ENCODE measurements at regions not wholly inside any gene's neighbourhood (a gene's known extent, or its start where the extent isn't known, plus 50 kb on each side); places are given as distances from the start of the nearest gene placed in this dataset.

GRCh38 chr2:7728388-7728787 lies 811.2 kb downstream of the RNF144A start:
- DNase-seq (no peak), ATAC-seq (no peak)
- intact Hi-C loops (cut with DNase I), result loop anchor here in 4 of 10 donors (5.0 to 10.0 kb wide), 2 partner anchors 954 to 956 kb away; partner anchors contain the start of gene ID2 (in 4 of the 4)
- Histone ChIP-seq H3K27ac (peak overlapping the region in 1 of 12 donors; percentile 50), H3K27me3 (no peaks in the 10 kb centered on the region), H3K4me3 (peak overlapping the region in 1 of 12 donors; percentile 43), H3K9me3 (no peaks in the 10 kb centered on the region), H3K36me3 (no peaks in the 10 kb centered on the region), H3K4me1 (peaks cover 0 to 4% (median 0%) of the 10 kb centered on the region in 12 donors)
- WGBS, 4 donors, result 95 to 98% (median 97%) methylated on average over 8 of the region's 8 CpGs
- no peak for TF ChIP-seq POLR2A (IDR thresholded peaks at IDR 0.05)
- no peak for TF ChIP-seq CTCF (IDR thresholded peaks at IDR 0.05)

- intact Hi-C loops (cut with DNase I), result loop anchor here in 1 of 10 donors (10.0 kb wide), 1 partner anchor 964 kb away; no protein-coding TSS in a partner anchor
- ATAC-seq (no peak), DNase-seq (no peak)
- Histone ChIP-seq H3K4me1 (peaks cover 0 to 2% (median 0%) of the 10 kb centered on the region in 12 donors), H3K27me3 (no peaks in the 10 kb centered on the region), H3K27ac (peak overlapping the region in 1 of 12 donors; percentile 15), H3K36me3 (no peaks in the 10 kb centered on the region), H3K4me3 (peak overlapping the region in 1 of 12 donors; percentile 43), H3K9me3 (no peaks in the 10 kb centered on the region)
- WGBS, 4 donors, result 82 to 90% (median 87%) methylated on average over 5 of the region's 5 CpGs
- no peak for TF ChIP-seq CTCF (IDR thresholded peaks at IDR 0.05)
- TF ChIP-seq POLR2A (IDR thresholded peaks at IDR 0.05), result no peak
Measured at GRCh38 chr2:7730449-7730848, 813.2 kb downstream of the RNF144A start.

GRCh38 chr2:7730990-7731389 lies 813.8 kb downstream of the RNF144A start:
- Histone ChIP-seq H3K27ac (peak overlapping the region in 1 of 12 donors; percentile 15), H3K4me3 (peak overlapping the region in 1 of 12 donors; percentile 43), H3K4me1 (no peaks in the 10 kb centered on the region), H3K27me3 (no peaks in the 10 kb centered on the region), H3K9me3 (no peaks in the 10 kb centered on the region), H3K36me3 (no peaks in the 10 kb centered on the region)
- DNase-seq, result no peak
- WGBS, 4 donors, result 80 to 87% (median 85%) methylated on average over 4 of the region's 4 CpGs
- no peak for TF ChIP-seq CTCF (IDR thresholded peaks at IDR 0.05)
- no peak for TF ChIP-seq POLR2A (IDR thresholded peaks at IDR 0.05)
- intact Hi-C loops (cut with DNase I), result loop anchor here in 1 of 10 donors (10.0 kb wide), 1 partner anchor 964 kb away; no protein-coding TSS in a partner anchor
- ATAC-seq, result no peak

GRCh38 chr2:7732497-7732896 lies 815.3 kb downstream of the RNF144A start:
- H3K36me3 ChIP-seq, result no peaks in the 10 kb centered on the region
- H3K4me1 ChIP-seq, result no peaks in the 10 kb centered on the region
- DNase-seq, result no peak
- H3K4me3 ChIP-seq, result no peak overlapping the region
- intact Hi-C loops (cut with DNase I), result loop anchor here in 1 of 10 donors (10.0 kb wide), 1 partner anchor 962 kb away; no protein-coding TSS in a partner anchor
- H3K27me3 ChIP-seq, result no peaks in the 10 kb centered on the region
- no peaks in the 10 kb centered on the region for H3K9me3 ChIP-seq
- H3K27ac ChIP-seq, result no peak overlapping the region
- TF ChIP-seq POLR2A (IDR thresholded peaks at IDR 0.05), result no peak
- TF ChIP-seq CTCF (IDR thresholded peaks at IDR 0.05), result no peak
- ATAC-seq, result no peak
- WGBS, 4 donors, result 75 to 92% (median 85%) methylated on average over 5 of the region's 5 CpGs

All from heart left ventricle (tissue), 16 donors.